IPS-18a (cell line): ENCODE measurements at regions not wholly inside any gene's neighbourhood (a gene's known extent, or its start where the extent isn't known, plus 50 kb on each side); places are given as distances from the start of the nearest gene placed in this dataset.

Experiments
- H3K27ac ChIP-seq: one replicate; pipeline ENCODE4 v1.5.1; 2013; ENCODE audit warnings: low read length
- H3K27me3 ChIP-seq: one replicate; pipeline ENCODE4 v1.6.1; 2013; ENCODE audit warnings: mild to moderate bottlenecking, low read length; ENCODE audit not compliant: control insufficient read depth, insufficient read depth
- H3K36me3 ChIP-seq: one replicate; pipeline ENCODE4 v1.6.1; 2013; ENCODE audit warnings: low read depth, low read length; ENCODE audit not compliant: control insufficient read depth
- H3K4me1 ChIP-seq: one replicate; pipeline ENCODE4 v1.6.1; 2013; ENCODE audit warnings: low read depth, low read length; ENCODE audit not compliant: control insufficient read depth
- H3K4me3 ChIP-seq: one replicate; pipeline ENCODE4 v1.5.1; 2013; ENCODE audit warnings: low read length
- H3K9ac ChIP-seq: one replicate; pipeline ENCODE4 v1.6.1; 2013; ENCODE audit warnings: mild to moderate bottlenecking, low read length, moderate library complexity
- H3K9me3 ChIP-seq: one replicate; pipeline ENCODE4 v1.6.1; 2013; ENCODE audit warnings: low read depth, low read length; ENCODE audit not compliant: control insufficient read depth

- H3K9me3 ChIP-seq: no peaks in the 10 kb centered on the region
- H3K27me3 ChIP-seq: no peaks in the 10 kb centered on the region
- no peak overlapping the region for H3K9ac ChIP-seq
- no peaks in the 10 kb centered on the region for H3K4me1 ChIP-seq
- no peaks in the 10 kb centered on the region for H3K36me3 ChIP-seq
- no peak overlapping the region for H3K4me3 ChIP-seq
- no peak overlapping the region for H3K27ac ChIP-seq
Observed at GRCh38 chr5:9692576-9692975, 62.4 kb upstream of the TAS2R1 start.

- H3K4me3 ChIP-seq: no peak overlapping the region
- H3K27ac ChIP-seq: no peak overlapping the region
- no peaks in the 10 kb centered on the region for H3K36me3 ChIP-seq
- H3K27me3 ChIP-seq: no peaks in the 10 kb centered on the region
- H3K4me1 ChIP-seq: no peaks in the 10 kb centered on the region
- no peaks in the 10 kb centered on the region for H3K9me3 ChIP-seq
- no peak overlapping the region for H3K9ac ChIP-seq
Observed at GRCh38 chr5:9691261-9691660, 61.1 kb upstream of the TAS2R1 start.

GRCh38 chr5:9690751-9691150, 60.6 kb upstream of the TAS2R1 start:
- no peak overlapping the region for H3K4me3 ChIP-seq

GRCh38 chr5:9686216-9686615, 56.1 kb upstream of the TAS2R1 start:
- Histone ChIP-seq H3K27me3 (no peaks in the 10 kb centered on the region), H3K27ac (no peak overlapping the region), H3K4me1 (no peaks in the 10 kb centered on the region), H3K9ac (no peak overlapping the region), H3K4me3 (no peak overlapping the region), H3K36me3 (no peaks in the 10 kb centered on the region), H3K9me3 (no peaks in the 10 kb centered on the region)

More at GRCh38 chr5:9690751-9691150, 60.6 kb upstream of the TAS2R1 start:
- Histone ChIP-seq H3K9ac (no peak overlapping the region), H3K36me3 (no peaks in the 10 kb centered on the region), H3K27ac (no peak overlapping the region), H3K27me3 (no peaks in the 10 kb centered on the region), H3K9me3 (no peaks in the 10 kb centered on the region), H3K4me1 (no peaks in the 10 kb centered on the region)

- H3K4me1 ChIP-seq: no peaks in the 10 kb centered on the region
- H3K36me3 ChIP-seq: no peaks in the 10 kb centered on the region
- peaks cover 3% of the 10 kb centered on the region for H3K9me3 ChIP-seq
- H3K27me3 ChIP-seq: no peaks in the 10 kb centered on the region
- H3K4me3 ChIP-seq: no peak overlapping the region
- no peak overlapping the region for H3K9ac ChIP-seq
- no peak overlapping the region for H3K27ac ChIP-seq
Observed at GRCh38 chr5:9681706-9682105, 51.6 kb upstream of the TAS2R1 start.
